H1 (cell line): ENCODE measurements at regions not wholly inside any gene's neighbourhood (a gene's known extent, or its start where the extent isn't known, plus 50 kb on each side); places are given as distances from the start of the nearest gene placed in this dataset.
A peak's percentile ranks its signal among the peaks of the same experiment; 100 is the strongest.

Experiments
- CTCF ChIA-PET: fragments of 300-600 bp; sonication (Branson Sonifier 250); formaldehyde crosslinking; loops from one replicate; lab custom pipeline; 2021; ENCODE audit not compliant: partially characterized antibody; lab: Charles Lee
- POLR2A ChIA-PET: fragments of 300-600 bp; sonication (Branson Sonifier 250); formaldehyde crosslinking; loops from one replicate; lab custom pipeline; 2021; ENCODE audit warnings: inconsistent platforms; ENCODE audit not compliant: partially characterized antibody; lab: Charles Lee
- DNase-seq, 2 experiments: peaks; one replicate each; pipeline versions ENCODE4 v3.0.0 to v3.0.0-alpha.2; 2010 to 2022; ENCODE audit warnings: low spot score in 2 of 2, low read depth in 1 of 2, mixed read lengths in 1 of 2
- FAIRE-seq: peaks from 2 replicates; lab custom pipeline; 2011; peaks lifted over from hg19 to GRCh38; lab: Jason Lieb, UNC
- H2AFZ ChIP-seq: 2 replicates; pipeline ENCODE4 v1.8.1; 2012; ENCODE audit warnings: low read length, inconsistent platforms
- H2AK5ac ChIP-seq: 2 replicates; pipeline ENCODE4 v1.6.1; 2013; ENCODE audit warnings: low read depth, low read length
- H2BK120ac ChIP-seq: replicated peaks from 2 replicates; pipeline ENCODE3; 2013; ENCODE audit warnings: low read depth, low read length, inconsistent platforms
- H2BK12ac ChIP-seq: 2 replicates; pipeline ENCODE4 v1.6.1; 2013; ENCODE audit warnings: low read depth, low read length
- H2BK15ac ChIP-seq: 2 replicates; pipeline ENCODE4 v1.6.1; 2013; ENCODE audit warnings: low read length
- H2BK20ac ChIP-seq: 2 replicates; pipeline ENCODE4 v1.6.1; 2013; ENCODE audit warnings: low read length
- H2BK5ac ChIP-seq: 2 replicates; pipeline ENCODE4 v1.6.1; 2013; ENCODE audit warnings: low read depth, low read length
- H3K14ac ChIP-seq: 2 replicates; pipeline ENCODE4 v1.6.1; 2013; ENCODE audit warnings: inconsistent platforms; ENCODE audit not compliant: insufficient read length
- H3K18ac ChIP-seq: 2 replicates; pipeline ENCODE4 v1.6.1; 2013; ENCODE audit warnings: low read length; ENCODE audit errors: extremely low read depth
- H3K23ac ChIP-seq: 2 replicates; pipeline ENCODE4 v1.6.1; 2013; ENCODE audit warnings: inconsistent platforms; ENCODE audit not compliant: insufficient read length
- H3K23me2 ChIP-seq: 2 replicates; pipeline ENCODE4 v1.6.1; 2013; ENCODE audit warnings: low read depth, low read length
- H3K27ac ChIP-seq: 2 replicates; pipeline ENCODE4 v1.6.1; 2011; ENCODE audit warnings: low read depth, low read length, inconsistent platforms
- H3K27me3 ChIP-seq, 4 experiments: replicated peaks in 1 of 4; 1 replicate in 1 of 4; 2 replicates in 3 of 4; pipeline versions ENCODE4 v1.6.1 to v1.8.1; 2011 to 2013; ENCODE audit warnings: low read length in 3 of 4, mild to moderate bottlenecking in 3 of 4, inconsistent platforms in 2 of 4, mixed read lengths in 2 of 4, moderate library complexity in 1 of 4; ENCODE audit not compliant: control insufficient read depth in 3 of 4, insufficient read depth in 3 of 4; ENCODE audit errors: extremely low read depth in 1 of 4
- H3K36me3 ChIP-seq, 4 experiments: 2 replicates each; pipeline versions ENCODE4 v1.6.1 to v1.8.1; 2011 to 2013; ENCODE audit warnings: mild to moderate bottlenecking in 4 of 4, low read length in 3 of 4, moderate library complexity in 2 of 4, control low read depth in 1 of 4, inconsistent platforms in 1 of 4; ENCODE audit not compliant: insufficient read depth in 4 of 4, control insufficient read depth in 2 of 4
- H3K4ac ChIP-seq: replicated peaks from 2 replicates; pipeline ENCODE3; 2013; ENCODE audit warnings: low read length, low read depth, mixed read lengths, inconsistent platforms; ENCODE audit not compliant: insufficient read length
- H3K4me1 ChIP-seq, 4 experiments: replicated peaks in 1 of 4; 1 replicate in 1 of 4; 2 replicates in 3 of 4; pipeline versions ENCODE4 v1.6.1 to v1.8.1; 2011 to 2013; ENCODE audit warnings: low read length in 3 of 4, inconsistent platforms in 2 of 4, mixed read lengths in 1 of 4; ENCODE audit not compliant: insufficient read depth in 4 of 4, control insufficient read depth in 3 of 4
- H3K4me2 ChIP-seq, 2 experiments: 2 replicates each; pipeline versions ENCODE4 v1.6.1 to v1.8.1; 2011 to 2013; ENCODE audit warnings: low read depth in 2 of 2, low read length in 2 of 2, control low read depth in 1 of 2, inconsistent platforms in 1 of 2, mild to moderate bottlenecking in 1 of 2; ENCODE audit not compliant: insufficient read depth in 1 of 2
- H3K4me3 ChIP-seq, 4 experiments: fragments of 200-600, 300-600 bp in 1 of 4; sonication (generic), shearing (Covaris generic), sonication (Bioruptor Twin) in 1 of 4; 2 replicates each; pipeline versions ENCODE4 v1.5.1 to v1.8.1; 2011 to 2016; ENCODE audit warnings: low read length in 4 of 4, low read depth in 3 of 4, control low read depth in 2 of 4, inconsistent platforms in 2 of 4, mild to moderate bottlenecking in 2 of 4, mixed read lengths in 1 of 4, moderate library complexity in 1 of 4; ENCODE audit not compliant: insufficient read depth in 2 of 4; ENCODE audit errors: extremely low read depth in 1 of 4
- H3K56ac ChIP-seq: replicated peaks from 2 replicates; pipeline ENCODE3; 2013; ENCODE audit warnings: low read depth, mild to moderate bottlenecking, mixed read lengths, low read length, inconsistent platforms; ENCODE audit not compliant: insufficient read length
- H3K79me1 ChIP-seq: 2 replicates; pipeline ENCODE4 v1.6.1; 2013; ENCODE audit warnings: low read depth, low read length, control low read depth
- H3K79me2 ChIP-seq, 2 experiments: 2 replicates each; pipeline versions ENCODE4 v1.6.1 to v1.8.1; 2012 to 2013; ENCODE audit warnings: low read length in 2 of 2, mild to moderate bottlenecking in 2 of 2, inconsistent platforms in 1 of 2; ENCODE audit not compliant: insufficient read depth in 2 of 2, control insufficient read depth in 1 of 2
- H3K9ac ChIP-seq, 4 experiments: replicated peaks in 1 of 4; 1 replicate in 1 of 4; 2 replicates in 3 of 4; pipeline versions ENCODE4 v1.6.1 to v1.8.1; 2011 to 2013; ENCODE audit warnings: low read depth in 3 of 4, low read length in 3 of 4, control low read depth in 2 of 4, mild to moderate bottlenecking in 2 of 4, moderate library complexity in 2 of 4, inconsistent platforms in 1 of 4; ENCODE audit errors: extremely low read depth in 1 of 4
- H3K9me3 ChIP-seq, 2 experiments: 2 replicates each; pipeline versions ENCODE4 v1.6.1 to v1.8.1; 2012 to 2013; ENCODE audit warnings: mild to moderate bottlenecking in 2 of 2, moderate library complexity in 2 of 2, control low read depth in 1 of 2, inconsistent platforms in 1 of 2, low read depth in 1 of 2, low read length in 1 of 2, mixed read lengths in 1 of 2; ENCODE audit not compliant: insufficient read depth in 2 of 2
- H4K20me1 ChIP-seq, 2 experiments: replicated peaks in 1 of 2; 2 replicates each; pipeline versions ENCODE3 to v1.8.1; 2011 to 2013; ENCODE audit warnings: inconsistent platforms in 2 of 2, low read length in 2 of 2, mild to moderate bottlenecking in 1 of 2; ENCODE audit not compliant: insufficient read depth in 2 of 2, control insufficient read depth in 1 of 2
- H4K5ac ChIP-seq: 2 replicates; pipeline ENCODE4 v1.6.1; 2013; ENCODE audit warnings: low read length, low read depth, mixed read lengths, inconsistent platforms; ENCODE audit not compliant: insufficient read length
- H4K8ac ChIP-seq: 2 replicates; pipeline ENCODE4 v1.8.0; 2013; ENCODE audit warnings: mild to moderate bottlenecking, moderate library complexity, low read length, inconsistent platforms; ENCODE audit not compliant: insufficient read depth; ENCODE audit errors: extremely low read depth
- H4K91ac ChIP-seq: replicated peaks from 2 replicates; pipeline ENCODE3; 2013; ENCODE audit warnings: low read length, mixed read lengths, inconsistent platforms; ENCODE audit not compliant: insufficient read length
- CBX8 ChIP-seq: fragments of 300-800, 300-1000 bp; sonication (generic); IDR thresholded peaks from 2 replicates; pipeline ENCODE4 v1.7.1; 2016; ENCODE audit warnings: low read depth, low read length, borderline replicate concordance
- CEBPB ChIP-seq: IDR thresholded peaks from 2 replicates; pipeline ENCODE4 v1.6.1; 2012; ENCODE audit warnings: low read depth, low read length
- GTF2F1 ChIP-seq: IDR thresholded peaks from 2 replicates; pipeline ENCODE4 v1.6.1; 2012; ENCODE audit warnings: low read depth, low read length, improper control_type of control experiment, borderline replicate concordance
- HDAC2 ChIP-seq, 2 experiments: fragments of 300-600 bp in 1 of 2; sonication (generic) in 1 of 2; IDR thresholded peaks; 2 replicates each; pipeline ENCODE4 v1.6.1; 2011 to 2012; ENCODE audit warnings: low read depth in 2 of 2, low read length in 2 of 2, mild to moderate bottlenecking in 2 of 2, moderate library complexity in 2 of 2, borderline replicate concordance in 1 of 2, inconsistent platforms in 1 of 2
- KDM1A ChIP-seq: fragments of 200-600, 300-600 bp; sonication (generic); IDR thresholded peaks from 2 replicates; pipeline ENCODE4 v1.7.1; 2016; ENCODE audit warnings: mild to moderate bottlenecking, low read length, borderline replicate concordance
- KDM5A ChIP-seq: fragments of 200-600 bp; IDR thresholded peaks from 2 replicates; pipeline ENCODE4 v1.7.1; 2012; ENCODE audit warnings: mild to moderate bottlenecking, low read length, inconsistent platforms, mixed read lengths
- NANOG ChIP-seq: IDR thresholded peaks from 2 replicates; pipeline ENCODE4 v1.6.1; 2011; ENCODE audit warnings: low read length, low read depth, mild to moderate bottlenecking, inconsistent platforms; ENCODE audit not compliant: insufficient read depth, poor library complexity, severe bottlenecking
- POLR2AphosphoS5 ChIP-seq: IDR thresholded peaks from 2 replicates; pipeline ENCODE4 v1.6.1; 2011; ENCODE audit warnings: low read depth, low read length
- RBBP5 ChIP-seq: IDR thresholded peaks from 2 replicates; pipeline ENCODE4 v1.7.1; 2012; ENCODE audit warnings: low read depth, mild to moderate bottlenecking, inconsistent platforms, low read length, moderate library complexity, borderline replicate concordance
- RNF2 ChIP-seq: fragments of 200-900, 300-1000 bp; sonication (generic); IDR thresholded peaks from 2 replicates; pipeline ENCODE4 v1.7.1; 2016; ENCODE audit warnings: borderline replicate concordance, low read depth, mild to moderate bottlenecking, antibody characterized with exemption, low read length; ENCODE audit not compliant: poor library complexity, severe bottlenecking; ENCODE audit errors: missing control alignments
- SIRT6 ChIP-seq: IDR thresholded peaks from one replicate; pipeline ENCODE4 v1.7.1; 2012; ENCODE audit warnings: low read length, inconsistent platforms
- SP1 ChIP-seq: IDR thresholded peaks from 2 replicates; pipeline ENCODE4 v1.6.1; 2011; ENCODE audit warnings: low read depth, low read length
- SP4 ChIP-seq: IDR thresholded peaks from 2 replicates; pipeline ENCODE4 v1.6.1; 2012; ENCODE audit warnings: low read length, inconsistent platforms
- WGBS, 2 experiments: shearing (Covaris generic) in 1 of 2; methylation state at CpG; one replicate each; pipeline versions ENCODE4 v1.1.6 to v1.1.7; 2013 to 2015; ENCODE audit warnings: low lambda C conversion rate in 2 of 2, mixed read lengths in 2 of 2, inconsistent platforms in 1 of 2, low coverage in 1 of 2, missing lambda C conversion rate in 1 of 2; ENCODE audit not compliant: insufficient replicate concordance in 2 of 2, insufficient coverage in 1 of 2, insufficient read length in 1 of 2; ENCODE audit errors: extremely low coverage in 1 of 2, missing lambda C conversion rate in 1 of 2; 5-methylcytosine and 5-hydroxymethylcytosine counted together
- TF ChIP-seq, protein P1 (sequence below): IDR thresholded peaks from 2 replicates; pipeline ENCODE4 v1.6.1; 2012; ENCODE audit warnings: inconsistent platforms

DNA sequence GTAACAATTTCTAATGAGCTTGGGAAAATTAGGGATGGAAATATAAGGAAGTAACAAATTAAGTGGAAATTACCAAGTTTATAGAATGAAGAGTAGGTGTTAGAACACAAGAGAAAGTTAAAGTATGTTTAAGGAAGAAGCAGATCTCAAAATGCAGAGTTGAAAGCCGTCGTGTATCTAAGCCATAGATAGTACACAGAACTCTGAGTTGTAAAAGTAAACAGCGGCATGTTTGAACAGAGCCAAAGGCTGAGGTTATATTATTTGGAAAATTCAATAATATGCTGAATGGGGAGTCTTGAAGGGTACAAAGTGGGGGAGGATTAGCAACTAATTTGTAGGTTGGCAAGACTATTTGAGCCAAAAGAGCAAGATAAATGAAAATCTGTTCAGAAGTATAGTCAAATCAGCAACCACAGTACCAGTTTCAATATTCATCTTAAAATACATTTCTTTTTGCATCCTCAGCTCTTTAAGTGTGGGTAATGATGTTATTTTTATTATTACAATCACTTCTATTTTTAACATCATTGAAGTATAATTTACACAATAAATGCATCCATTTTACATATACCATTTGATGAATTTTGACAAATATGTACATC lies 594.8 kb upstream of the ANO3 start:
- Histone ChIP-seq H3K27ac (no peak overlapping the region), H2BK12ac (no peak overlapping the region), H2AFZ (0 out of 2 replicates have a peak overlapping the region, but pooled peaks have one; percentile 20), H3K9ac (no peak overlapping the region), H3K4me3 (no peak overlapping the region), H3K23ac (no peak overlapping the region), H3K18ac (no peak overlapping the region), H3K14ac (no peak overlapping the region), H3K4me2 (no peak overlapping the region), H3K23me2 (no peaks in the 10 kb centered on the region), H2BK5ac (no peak overlapping the region), H3K79me1 (no peaks in the 10 kb centered on the region), H2BK120ac (no peak overlapping the region), H4K91ac (no peak overlapping the region), H4K20me1 (no peaks in the 10 kb centered on the region), H2BK20ac (no peak overlapping the region), H2AK5ac (no peak overlapping the region), H3K4ac (no peak overlapping the region), H3K56ac (no peak overlapping the region), H3K9me3 (no peaks in the 10 kb centered on the region), H4K8ac (no peak overlapping the region), H4K5ac (no peak overlapping the region), H3K4me1 (no peaks in the 10 kb centered on the region), H3K36me3 (no peaks in the 10 kb centered on the region), H3K27me3 (no peaks in the 10 kb centered on the region), H2BK15ac (no peak overlapping the region), H3K79me2 (no peaks in the 10 kb centered on the region)
- 90% methylated on average over 3 of the region's 3 CpGs; no CpG with 5 or more reads in 1 of the 2 experiments for WGBS, 2 experiments
- no peak for DNase-seq
- no peak for FAIRE-seq
- CTCF ChIA-PET = interaction anchor here (1.6 kb wide), 1 partner anchor 102 kb away, joined by 4 read pairs; no protein-coding TSS in a partner anchor
- POLR2A ChIA-PET = no interaction called here
- TF ChIP-seq SIRT6 (no peak), RBBP5 (no peak), SP1 (no peak), CBX8 (no peak), HDAC2 (IDR thresholded peaks at IDR 0.05; ENCODE audit: borderline replicate concordance in 1 of 2, low read depth in 2 of 2, low read length in 2 of 2) (no peak), SP4 (no peak), GTF2F1 (no peak), NANOG (no peak), RNF2 (no peak), KDM1A (no peak), CEBPB (no peak), KDM5A (no peak), POLR2AphosphoS5 (no peak)
- TF ChIP-seq, protein P1, sequence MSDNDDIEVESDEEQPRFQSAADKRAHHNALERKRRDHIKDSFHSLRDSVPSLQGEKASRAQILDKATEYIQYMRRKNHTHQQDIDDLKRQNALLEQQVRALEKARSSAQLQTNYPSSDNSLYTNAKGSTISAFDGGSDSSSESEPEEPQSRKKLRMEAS = no peak
